ENCODE measurements at regions not wholly inside any gene's neighbourhood (a gene's known extent, or its start where the extent isn't known, plus 50 kb on each side); places are given as distances from the start of the nearest gene placed in this dataset.

GRCh38 chr4:182975806-182976205 lies 58.6 kb upstream of the DCTD start (continued):
- no peak for TF ChIP-seq MLLT1 (IDR thresholded peaks at IDR 0.05)
- no peak for TF ChIP-seq NONO (IDR thresholded peaks at IDR 0.05; ENCODE audit: low read depth in 2 of 2, low read length in 1 of 2)
- TF ChIP-seq, protein P1, sequence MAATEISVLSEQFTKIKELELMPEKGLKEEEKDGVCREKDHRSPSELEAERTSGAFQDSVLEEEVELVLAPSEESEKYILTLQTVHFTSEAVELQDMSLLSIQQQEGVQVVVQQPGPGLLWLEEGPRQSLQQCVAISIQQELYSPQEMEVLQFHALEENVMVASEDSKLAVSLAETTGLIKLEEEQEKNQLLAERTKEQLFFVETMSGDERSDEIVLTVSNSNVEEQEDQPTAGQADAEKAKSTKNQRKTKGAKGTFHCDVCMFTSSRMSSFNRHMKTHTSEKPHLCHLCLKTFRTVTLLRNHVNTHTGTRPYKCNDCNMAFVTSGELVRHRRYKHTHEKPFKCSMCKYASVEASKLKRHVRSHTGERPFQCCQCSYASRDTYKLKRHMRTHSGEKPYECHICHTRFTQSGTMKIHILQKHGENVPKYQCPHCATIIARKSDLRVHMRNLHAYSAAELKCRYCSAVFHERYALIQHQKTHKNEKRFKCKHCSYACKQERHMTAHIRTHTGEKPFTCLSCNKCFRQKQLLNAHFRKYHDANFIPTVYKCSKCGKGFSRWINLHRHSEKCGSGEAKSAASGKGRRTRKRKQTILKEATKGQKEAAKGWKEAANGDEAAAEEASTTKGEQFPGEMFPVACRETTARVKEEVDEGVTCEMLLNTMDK (IDR thresholded peaks at IDR 0.05; ENCODE audit: borderline replicate concordance, insufficient read depth, low read depth, low read length, poor library complexity, severe bottlenecking): no peak
- no peak for TF ChIP-seq CREB3L1 (IDR thresholded peaks at IDR 0.05; ENCODE audit: borderline replicate concordance, low read depth)
- no peak for TF ChIP-seq FOXK1 (CRISPR knock-in tag; IDR thresholded peaks at IDR 0.05; ENCODE audit: borderline replicate concordance)
- no peak for TF ChIP-seq ESRRB (CRISPR knock-in tag; IDR thresholded peaks at IDR 0.05; ENCODE audit: borderline replicate concordance)
- no peak for TF ChIP-seq BRD4 (IDR thresholded peaks at IDR 0.05)
- TF ChIP-seq, protein P2, sequence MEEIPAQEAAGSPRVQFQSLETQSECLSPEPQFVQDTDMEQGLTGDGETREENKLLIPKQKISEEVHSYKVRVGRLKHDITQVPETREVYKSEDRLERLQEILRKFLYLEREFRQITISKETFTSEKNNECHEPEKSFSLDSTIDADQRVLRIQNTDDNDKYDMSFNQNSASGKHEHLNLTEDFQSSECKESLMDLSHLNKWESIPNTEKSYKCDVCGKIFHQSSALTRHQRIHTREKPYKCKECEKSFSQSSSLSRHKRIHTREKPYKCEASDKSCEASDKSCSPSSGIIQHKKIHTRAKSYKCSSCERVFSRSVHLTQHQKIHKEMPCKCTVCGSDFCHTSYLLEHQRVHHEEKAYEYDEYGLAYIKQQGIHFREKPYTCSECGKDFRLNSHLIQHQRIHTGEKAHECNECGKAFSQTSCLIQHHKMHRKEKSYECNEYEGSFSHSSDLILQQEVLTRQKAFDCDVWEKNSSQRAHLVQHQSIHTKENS (CRISPR knock-in tag; IDR thresholded peaks at IDR 0.05): no peak
- TF ChIP-seq ARHGAP35 (IDR thresholded peaks at IDR 0.05; ENCODE audit: partially characterized antibody): no peak
- TF ChIP-seq NR2C2 (CRISPR knock-in tag; IDR thresholded peaks at IDR 0.05): no peak
- no peak for TF ChIP-seq NR2C2 (tag; IDR thresholded peaks at IDR 0.05)
- no peak for TF ChIP-seq DNMT1 (IDR thresholded peaks at IDR 0.05)
- no peak for TF ChIP-seq PRPF4 (IDR thresholded peaks at IDR 0.05; ENCODE audit: insufficient read depth, low read depth, low read length, poor library complexity, severe bottlenecking)
- TF ChIP-seq SIX5 (IDR thresholded peaks at IDR 0.05; ENCODE audit: borderline replicate concordance in 1 of 2, insufficient read depth in 1 of 2, low read depth in 1 of 2, low read length in 2 of 2): no peak
- TF ChIP-seq MECOM (CRISPR knock-in tag; IDR thresholded peaks at IDR 0.05): no peak
- TF ChIP-seq THRAP3 (IDR thresholded peaks at IDR 0.05; ENCODE audit: borderline replicate concordance): no peak
- TF ChIP-seq BHLHE40 (IDR thresholded peaks at IDR 0.05; ENCODE audit: low read length): no peak; the same call in 1 of the 2 replicates
- TF ChIP-seq, protein P3, sequence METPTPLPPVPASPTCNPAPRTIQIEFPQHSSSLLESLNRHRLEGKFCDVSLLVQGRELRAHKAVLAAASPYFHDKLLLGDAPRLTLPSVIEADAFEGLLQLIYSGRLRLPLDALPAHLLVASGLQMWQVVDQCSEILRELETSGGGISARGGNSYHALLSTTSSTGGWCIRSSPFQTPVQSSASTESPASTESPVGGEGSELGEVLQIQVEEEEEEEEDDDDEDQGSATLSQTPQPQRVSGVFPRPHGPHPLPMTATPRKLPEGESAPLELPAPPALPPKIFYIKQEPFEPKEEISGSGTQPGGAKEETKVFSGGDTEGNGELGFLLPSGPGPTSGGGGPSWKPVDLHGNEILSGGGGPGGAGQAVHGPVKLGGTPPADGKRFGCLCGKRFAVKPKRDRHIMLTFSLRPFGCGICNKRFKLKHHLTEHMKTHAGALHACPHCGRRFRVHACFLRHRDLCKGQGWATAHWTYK (CRISPR knock-in tag; IDR thresholded peaks at IDR 0.05): no peak
- peak; percentile 99 for TF ChIP-seq MEIS2 (IDR thresholded peaks at IDR 0.05; ENCODE audit: partially characterized antibody)
- TF ChIP-seq EGR1 (conservative IDR thresholded peaks at IDR 0.05): no peak
- TF ChIP-seq ZNF133 (CRISPR knock-in tag; IDR thresholded peaks at IDR 0.05): no peak

Measured in K562 (cell line).